Esophagus mucosa (tissue), 1 donor: ENCODE measurements at regions not wholly inside any gene's neighbourhood (a gene's known extent, or its start where the extent isn't known, plus 50 kb on each side); places are given as distances from the start of the nearest gene placed in this dataset.
A peak's percentile ranks its signal among the peaks of the same experiment; 100 is the strongest.
"Not testable (repeated sequence)": the region's sequence is repeated elsewhere in the genome, so short reads cannot be mapped to it uniquely, and the experiment has no call there.

Source experiments
- ATAC-seq: fragments of 200-7000 bp; cut with Tn5 transposase; one replicate; pipeline ENCODE4 v1.9.1; 2020
- donor health status: DM: yes; HTN: yes; CAD: no.

DNA sequence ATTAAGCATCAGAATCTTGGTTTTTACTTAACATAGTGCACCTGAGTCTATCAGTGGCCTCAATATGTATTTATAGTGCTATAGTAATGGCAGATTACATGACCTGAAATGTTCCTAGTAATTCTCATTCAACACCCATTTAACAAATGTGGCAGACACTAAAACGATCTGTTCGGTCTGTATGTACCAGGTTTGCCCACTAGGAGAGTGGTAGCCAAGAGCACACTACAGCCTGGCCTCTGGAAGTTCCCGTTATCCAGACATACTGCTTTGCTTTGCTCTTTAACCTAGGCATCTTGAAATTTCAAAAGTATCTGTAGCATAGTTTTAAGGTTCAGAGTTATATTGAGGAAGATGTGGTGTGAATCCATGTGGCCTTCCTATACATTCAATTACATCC, 395.7 kb upstream of the NRG3 start:
- ATAC-seq, result no peak

DNA sequence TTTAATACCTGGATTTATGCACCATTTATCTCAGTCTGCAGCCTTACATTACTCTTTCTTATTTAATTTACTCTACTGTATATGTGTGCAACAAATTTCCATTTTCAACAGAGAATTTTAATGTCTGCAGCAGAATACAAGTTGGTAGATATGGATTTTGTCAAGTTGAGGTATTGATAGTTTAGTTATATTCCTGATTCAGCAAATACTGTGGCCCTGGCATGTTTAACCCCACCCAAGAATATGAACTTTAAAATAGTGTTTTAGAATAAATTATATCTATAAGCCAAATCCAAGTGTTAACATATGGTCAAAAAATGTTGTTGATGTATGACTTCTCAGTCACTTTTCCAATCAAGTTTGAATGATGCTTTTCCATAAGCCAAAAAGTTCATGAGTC, 378.4 kb upstream of the NRG3 start:
- ATAC-seq, result no peak

DNA sequence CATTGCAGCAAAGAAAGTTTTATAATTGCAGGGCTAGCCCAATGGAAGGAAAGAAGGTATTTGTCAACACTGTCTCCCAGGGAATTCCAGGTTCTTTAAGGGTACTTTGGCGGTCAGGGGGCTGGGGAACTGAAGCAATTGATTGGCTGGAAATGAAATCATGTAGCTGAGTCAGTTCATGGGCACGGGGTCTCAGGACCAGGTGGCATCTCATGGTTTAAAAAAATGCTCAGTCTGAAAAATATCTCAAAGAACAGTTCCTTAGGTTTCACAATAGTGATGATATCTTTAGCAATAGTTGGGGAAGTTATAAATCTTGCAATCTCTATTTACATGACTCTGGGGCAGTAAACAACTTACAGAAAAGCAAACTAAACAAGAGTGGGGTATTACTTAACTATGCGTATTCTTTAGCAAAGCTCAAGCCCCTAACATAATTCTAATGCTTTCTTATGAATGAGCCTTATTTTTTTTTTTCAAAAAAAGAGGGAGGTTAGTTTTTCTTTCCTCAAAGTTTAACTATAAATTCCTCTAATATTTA, 376.9 kb upstream of the NRG3 start:
- no peak for ATAC-seq

DNA sequence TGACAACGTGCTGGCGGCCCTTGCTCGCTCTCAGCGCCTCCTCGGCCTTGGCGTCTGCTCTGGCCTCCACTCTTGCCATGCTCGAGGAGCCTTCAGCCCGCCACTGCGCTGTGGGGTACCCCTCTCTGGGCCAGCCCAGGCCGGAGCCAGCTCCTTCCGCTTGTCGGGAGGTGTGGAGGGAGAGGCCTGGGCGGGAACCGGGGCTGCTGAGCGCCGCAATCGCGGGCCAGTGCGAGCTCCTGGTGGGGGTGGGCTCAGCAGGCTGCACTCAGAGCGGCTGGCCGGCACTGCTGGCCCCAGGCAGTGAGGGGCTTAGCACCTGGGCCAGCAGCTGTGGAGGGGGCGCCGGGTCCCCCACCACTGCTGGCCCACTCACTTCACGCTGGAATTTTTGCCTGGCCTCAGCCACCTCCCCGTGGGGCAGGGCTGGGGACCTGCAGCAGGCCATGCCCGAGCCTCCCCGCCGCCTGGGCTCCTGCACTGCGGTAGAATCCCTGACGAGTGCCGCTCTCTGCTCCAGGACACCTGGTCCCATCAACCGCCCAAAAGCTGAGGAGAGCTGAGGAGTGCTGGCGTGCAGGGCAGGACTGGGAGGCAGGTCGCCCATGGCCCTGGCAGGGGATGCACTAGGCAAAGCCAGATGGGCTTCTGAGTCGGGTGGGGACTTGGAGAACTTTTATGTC, 372.2 kb upstream of the NRG3 start:
- ATAC-seq, result no peak

DNA sequence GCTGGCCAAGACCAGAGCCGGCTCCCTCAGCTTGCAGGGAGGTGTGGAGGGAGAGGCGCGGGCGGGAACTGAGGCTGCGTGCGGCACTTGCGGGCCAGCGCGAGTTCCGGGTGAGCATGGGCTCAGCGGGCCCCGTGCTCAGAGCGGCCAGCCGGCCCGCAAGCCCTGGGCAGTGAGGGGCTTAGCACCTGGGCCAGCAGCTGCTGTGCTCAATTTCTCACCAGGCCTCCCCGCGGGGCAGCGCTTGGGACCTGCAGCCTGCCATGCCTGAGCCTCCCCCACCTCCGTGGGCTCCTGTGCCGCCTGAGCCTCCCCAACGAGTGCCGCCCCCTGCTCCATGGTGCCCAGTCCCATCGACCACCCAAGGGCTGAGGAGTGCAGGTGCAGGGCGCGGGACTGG, 369.2 kb upstream of the NRG3 start:
- not testable (repeated sequence) for ATAC-seq

DNA sequence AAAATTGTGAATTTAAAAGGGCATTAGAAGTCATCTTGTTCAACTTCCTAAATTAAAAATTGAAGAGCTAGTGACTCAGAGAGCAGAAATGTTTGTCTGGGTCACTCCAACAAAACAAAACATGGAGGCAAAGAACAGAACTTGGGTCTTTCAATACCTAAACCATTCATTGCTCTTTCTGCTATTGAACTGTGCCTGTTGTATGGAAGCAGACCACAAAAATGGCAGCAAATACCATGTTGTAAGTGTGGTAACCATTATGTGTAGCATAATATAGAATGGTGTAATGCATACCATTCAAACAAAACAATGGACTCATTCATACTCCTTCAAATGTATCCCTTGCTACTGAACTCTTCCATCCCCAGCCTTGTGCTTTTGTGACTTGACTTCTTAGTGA, 360.2 kb upstream of the NRG3 start:
- ATAC-seq, result no peak

DNA sequence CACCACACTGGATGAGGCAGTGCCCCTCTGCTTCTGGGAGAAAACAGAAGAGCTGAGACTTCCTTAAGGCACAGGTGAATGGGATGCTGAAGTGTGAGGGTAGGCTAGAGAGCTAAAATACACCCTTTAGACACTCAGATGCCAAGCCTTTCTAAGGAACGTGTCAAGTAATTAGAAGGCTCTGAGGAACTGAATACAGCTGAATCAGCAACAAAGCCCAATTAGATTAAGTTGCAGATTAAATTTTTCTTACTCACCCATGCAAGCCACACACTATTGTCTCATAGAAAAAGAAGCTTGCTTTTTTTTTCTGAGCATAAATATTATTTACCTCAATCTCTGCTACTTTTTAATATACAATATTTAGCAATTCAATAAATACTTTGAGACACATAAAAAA, 354.3 kb upstream of the NRG3 start:
- ATAC-seq, result no peak

DNA sequence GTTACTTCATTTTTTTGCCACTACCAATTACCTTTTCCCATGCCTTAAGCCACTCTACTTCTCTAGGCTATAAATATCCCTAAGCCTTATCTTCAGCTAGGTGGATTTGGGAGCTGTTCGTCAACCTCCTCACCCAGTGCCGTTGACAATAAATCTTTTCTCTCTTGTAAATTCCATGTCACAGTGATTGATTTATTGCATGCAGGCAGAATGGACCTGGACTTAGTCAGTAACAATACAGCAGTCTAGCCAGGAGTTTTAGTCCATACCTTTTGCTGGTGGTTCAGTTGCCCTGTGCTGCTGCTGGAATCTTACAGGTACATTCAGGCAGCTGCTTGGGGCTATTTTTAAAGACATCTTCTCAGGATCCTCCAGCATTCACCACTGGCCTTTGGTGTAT, 350.5 kb upstream of the NRG3 start:
- ATAC-seq, result no peak

DNA sequence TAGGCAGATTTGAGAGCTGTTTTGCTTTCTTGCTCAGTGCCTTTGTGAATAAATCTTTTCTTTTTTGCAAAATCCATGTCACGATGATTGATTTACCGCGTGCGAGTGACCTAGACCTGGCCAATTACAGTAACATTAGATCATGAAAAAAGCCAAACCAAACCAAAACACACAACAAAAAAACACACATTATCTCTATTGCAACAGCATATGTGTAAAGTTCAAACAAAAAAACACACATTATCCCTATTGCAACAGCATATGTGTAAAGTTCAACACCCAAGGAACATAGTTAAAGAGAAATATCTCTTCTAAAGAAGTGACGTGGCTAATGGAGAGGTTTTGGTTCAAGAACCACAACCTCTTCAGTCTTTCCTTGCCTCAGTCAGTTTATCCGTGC, 342.6 kb upstream of the NRG3 start:
- ATAC-seq, result no peak

DNA sequence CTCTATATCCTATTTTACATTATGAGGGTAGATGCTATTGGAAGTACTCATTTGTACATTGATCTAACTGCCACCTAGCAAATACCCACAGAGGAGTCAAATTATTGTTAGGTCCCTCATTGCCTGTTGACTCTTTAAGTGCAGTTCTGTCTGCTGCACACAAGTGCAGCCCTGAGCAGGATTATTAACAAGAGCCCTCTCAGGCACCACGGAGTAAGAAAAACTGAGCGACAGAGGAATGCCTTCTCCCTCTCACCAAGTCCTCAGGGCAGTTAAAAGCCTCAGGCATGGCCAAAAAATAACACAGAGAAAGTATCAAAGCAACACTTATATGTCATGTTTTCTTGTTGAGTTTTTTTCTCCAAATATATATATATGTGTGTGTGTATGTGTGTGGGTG, 340.0 kb upstream of the NRG3 start:
- ATAC-seq, result no peak

DNA sequence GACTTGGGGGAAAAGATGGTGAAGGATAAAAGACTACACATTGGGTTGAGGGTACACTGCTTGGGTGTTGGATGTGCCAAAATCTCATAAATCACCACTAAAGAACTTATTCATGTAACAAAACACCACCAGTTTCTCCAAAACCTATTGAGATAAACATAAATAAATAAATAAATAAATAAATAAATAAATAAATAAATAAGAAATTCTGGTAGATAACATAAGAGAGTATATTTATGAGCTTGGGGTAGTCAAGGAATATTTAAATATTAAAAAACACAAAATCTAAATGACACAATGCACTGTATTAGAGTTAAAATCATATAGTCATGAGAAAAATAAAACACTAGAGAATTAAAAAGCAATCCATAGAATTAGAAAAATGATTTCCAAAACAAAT, 333.5 kb upstream of the NRG3 start:
- no peak for ATAC-seq

DNA sequence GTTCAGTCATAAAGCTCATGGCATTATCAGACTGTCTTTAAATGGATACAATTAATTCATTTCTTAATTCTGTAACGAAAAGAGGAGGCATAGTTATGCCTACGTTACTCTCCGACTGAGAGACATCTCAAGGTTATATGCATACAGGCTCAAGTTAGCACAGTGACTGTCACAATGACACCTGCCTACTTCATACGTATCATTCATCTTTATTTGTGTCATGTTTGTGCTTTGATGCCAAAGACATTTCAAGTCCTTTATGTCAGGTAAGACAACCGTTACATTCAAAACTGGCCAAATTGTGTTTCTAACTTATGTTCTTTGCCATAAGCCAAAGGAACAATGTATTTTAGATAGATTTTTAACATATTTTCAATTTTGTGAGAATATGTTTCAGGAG, 328.8 kb upstream of the NRG3 start:
- ATAC-seq, result no peak

DNA sequence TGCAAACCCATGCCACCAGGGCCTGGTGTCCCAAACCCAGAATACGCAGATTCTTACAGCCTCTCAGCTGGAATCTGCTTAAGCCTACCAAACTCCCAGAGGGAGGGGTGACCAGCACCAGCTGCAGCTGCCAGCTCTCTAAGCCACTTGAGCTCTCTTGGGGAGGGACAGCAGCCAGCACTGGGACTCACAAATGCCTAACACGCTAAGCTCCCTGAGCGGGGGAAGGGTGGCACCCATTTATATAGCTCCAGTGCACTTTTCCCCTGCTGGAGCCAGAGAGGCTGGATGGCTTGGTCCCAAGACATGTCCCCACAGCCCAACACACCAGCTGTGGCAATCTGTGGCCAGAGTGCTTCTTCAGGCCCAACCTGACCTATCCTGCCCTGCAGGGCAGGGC, 326.8 kb upstream of the NRG3 start:
- ATAC-seq, result no peak

DNA sequence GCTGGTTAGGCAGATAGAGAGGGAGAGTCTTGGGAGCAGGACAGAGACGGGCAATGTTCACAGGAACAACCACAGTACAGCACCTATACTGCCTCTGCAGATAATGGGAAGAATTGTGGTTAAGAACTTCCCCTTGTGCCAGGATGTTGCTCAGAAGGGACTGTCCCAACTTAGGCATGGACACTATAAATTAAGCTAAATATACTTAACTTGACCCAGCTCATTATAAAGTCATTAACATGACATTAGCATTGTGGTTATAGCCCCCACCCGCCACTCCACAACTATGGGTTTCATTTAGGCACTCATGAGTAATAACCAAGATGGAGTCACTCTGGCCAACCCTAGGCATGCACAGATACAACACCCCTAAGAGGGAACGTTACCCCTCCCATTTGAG, 310.9 kb upstream of the NRG3 start:
- ATAC-seq, result no peak

DNA sequence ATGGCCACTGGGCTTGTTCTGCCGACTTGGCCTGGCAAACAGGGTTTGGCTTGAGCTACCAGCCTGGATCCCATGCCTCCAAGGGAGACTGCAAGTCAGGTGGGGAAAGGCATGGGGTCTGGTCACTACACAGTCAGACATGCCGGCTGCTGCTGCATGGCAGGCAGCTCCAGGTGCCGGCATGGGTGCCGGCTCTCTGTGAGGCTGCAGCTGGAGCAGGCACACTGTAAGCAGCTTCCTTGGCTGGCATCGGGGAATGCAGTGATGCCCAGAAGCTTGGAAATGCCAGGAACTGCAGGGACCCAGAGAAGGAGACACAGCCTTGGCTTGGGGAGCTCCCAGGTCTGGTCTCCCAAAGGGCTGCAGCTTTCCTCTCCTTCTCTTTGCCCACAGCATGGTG, 305.5 kb upstream of the NRG3 start:
- no peak for ATAC-seq

DNA sequence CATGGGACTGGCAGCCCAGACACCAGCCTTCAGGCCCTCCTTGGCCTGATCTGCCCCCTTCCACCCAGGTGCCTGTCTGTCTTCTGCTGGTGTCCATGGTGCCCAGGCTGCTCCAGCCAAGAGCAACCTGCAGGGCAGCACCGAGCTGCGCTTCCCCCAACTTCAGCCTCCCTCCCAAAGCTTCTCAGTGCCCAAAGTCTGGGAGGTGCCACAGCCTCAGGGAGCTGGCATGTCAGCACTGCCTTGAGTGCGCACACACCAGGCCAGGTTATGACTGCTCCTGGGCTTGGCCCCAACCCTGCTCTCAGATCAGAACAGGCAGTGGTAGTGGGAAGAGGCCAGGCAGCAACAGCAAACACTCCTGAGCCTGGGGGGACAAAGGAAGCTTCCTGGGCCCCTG, 304.6 kb upstream of the NRG3 start:
- ATAC-seq, result no peak

DNA sequence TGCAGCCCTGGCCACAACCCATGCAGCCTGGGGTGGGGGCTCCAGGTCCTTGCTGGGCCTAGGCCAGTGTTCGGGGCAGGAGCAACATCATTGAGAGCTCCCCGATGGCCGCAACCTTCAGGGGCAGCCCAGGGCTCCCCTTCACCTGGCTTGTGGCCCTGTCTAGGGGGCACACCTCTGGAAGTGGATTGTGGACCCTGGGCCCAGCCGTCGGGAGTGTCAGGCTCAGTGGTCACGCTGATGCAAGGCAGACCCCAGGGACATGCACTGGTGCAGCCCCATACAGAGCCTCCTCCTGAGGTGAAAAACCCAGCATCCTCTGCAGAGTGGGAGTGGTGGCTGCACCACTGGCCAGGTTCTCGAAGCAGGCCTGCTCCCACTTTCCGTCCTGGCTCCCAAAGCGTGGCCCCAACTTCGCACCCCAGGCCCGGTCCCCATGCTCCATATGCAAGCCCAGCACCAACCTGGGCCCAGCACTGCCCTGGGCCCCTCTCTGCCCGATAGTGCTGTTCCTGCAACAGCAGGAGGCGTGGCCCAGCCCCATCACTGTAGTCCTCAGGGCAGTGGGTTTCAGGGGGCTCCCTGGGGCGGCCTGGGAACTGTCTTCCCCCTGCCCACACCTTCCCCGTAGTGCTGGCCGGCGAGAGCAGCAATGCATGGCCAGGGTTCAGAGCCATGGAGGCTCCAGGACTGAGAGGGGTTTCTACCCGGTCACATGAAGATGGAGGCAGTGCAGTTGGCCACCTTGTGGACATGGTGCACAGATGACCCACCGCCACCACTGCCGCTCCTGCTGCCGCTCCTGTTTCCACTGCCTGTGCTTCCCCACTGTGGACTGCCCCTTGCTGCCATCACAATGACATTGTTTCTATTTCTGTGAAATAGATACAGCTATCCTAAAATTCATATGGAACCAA, 303.9 kb upstream of the NRG3 start:
- ATAC-seq, result peak; percentile 11

DNA sequence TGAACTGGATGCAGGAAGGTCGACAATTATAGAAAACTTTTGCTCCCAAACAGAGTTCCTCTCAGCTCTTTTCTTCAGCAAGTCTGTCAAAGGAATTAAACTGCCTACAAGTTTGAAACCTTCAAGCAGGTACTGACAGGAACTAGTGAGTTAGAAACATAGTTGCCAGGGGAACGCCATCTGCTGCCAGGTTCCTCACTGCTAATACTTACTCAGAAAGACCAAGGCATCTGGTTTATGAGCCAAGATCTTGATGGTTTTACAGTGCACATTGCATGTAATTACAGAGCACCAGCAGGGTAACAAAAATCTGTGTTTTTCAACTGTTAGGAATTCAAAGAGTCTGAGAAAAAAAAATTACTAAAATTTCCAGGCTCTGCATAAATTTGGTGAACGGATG, 300.0 kb upstream of the NRG3 start:
- ATAC-seq, result no peak

DNA sequence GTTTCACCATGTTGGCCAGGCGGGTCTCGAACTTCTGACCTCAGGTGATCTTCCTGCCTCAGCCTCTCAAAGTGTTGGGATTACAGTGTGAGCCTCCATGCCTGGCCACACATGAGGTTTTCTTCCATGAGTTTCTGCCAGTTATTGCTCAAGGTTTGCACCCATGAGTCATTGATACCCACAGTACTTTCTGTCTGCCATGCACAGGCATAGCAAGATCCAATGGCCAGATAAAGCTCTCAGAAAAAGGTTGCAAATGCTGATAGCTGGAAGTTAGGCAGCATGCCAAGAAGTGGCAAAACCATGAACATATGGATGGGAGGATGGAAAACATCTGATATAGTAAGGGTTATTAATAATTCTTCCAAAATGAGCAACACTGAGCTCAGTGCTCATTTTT, 298.7 kb upstream of the NRG3 start:
- ATAC-seq, result no peak

DNA sequence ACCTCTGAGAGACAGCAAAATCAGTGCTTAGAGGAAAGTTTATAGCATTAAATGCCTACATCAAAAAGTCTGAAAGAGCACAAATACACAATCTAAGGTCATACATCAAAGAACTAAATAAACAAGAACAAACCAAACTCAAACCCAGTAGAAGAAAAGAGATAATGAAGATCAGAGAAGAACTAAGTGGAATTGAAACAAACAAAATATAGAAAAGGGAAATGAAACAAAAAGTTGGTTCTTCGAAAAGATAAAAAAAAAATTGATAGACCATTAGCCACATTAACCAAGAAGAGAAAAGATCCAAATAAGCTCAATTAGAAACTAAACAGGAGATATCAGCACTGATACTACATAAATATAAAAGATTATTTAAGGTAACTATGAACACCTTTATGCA, 280.0 kb upstream of the NRG3 start:
- no peak for ATAC-seq

DNA sequence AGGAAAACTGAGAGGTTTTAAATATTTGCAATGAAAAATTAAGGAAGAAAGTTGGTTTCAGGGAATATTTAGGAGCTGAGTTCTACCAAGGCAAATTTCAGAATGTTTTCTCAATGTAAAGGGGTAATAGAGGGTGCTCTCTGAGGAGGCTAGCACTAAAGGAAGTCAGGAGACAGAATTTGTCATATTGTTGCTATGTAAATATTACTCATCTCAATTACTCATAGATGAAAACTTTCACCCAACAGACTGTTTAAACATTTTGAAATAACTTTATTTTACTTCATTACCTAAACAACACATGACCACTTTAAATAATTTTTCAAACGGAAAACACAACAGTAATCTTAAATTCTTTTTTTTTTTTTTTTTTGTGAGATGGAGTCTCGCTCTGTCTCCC, 274.8 kb upstream of the NRG3 start:
- no peak for ATAC-seq

DNA sequence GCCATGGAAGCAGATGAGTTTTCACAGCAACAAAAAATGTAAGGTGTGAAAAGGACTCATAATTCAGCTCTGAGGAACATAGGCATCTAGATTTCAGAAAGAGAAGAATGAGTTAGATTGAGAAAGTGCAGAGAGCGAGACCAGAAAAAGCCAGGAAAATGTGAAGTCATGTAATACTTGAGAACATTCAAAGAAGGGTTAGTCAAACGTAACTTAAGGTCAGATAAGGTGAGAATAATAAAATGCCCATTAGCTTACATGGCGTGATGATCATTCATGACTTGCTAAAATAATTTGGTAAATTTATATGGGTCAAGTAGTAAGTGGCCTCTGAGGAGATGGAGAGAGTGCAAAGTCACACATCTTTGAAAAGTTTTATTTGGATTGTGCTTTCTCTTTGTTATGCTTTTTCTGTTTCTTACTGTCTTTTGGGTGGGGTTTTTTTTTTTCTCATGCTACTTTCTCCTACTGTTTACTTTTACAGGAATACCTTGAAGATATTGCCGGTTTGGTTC, 271.8 kb upstream of the NRG3 start:
- ATAC-seq, result no peak

DNA sequence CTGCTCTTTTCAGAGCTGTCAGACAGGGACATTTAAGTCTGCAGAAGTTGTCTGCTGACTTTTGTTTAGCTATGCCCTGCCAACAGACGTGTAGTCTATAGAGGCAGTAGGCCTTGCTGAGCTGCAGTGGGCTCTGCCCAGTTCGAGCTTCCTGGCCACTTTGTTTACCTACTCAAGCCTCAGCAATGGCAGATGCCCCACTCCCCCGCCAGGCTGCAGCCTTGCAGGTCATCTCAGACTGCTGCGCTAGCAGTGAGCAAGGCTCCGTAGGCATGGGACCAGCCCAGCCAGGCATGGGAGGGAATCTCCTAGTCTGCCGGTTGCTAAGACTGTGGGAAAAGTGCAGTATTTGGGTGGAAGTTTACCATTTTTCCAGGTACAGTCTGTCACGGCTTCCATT, 230.5 kb upstream of the NRG3 start:
- ATAC-seq, result not testable (repeated sequence)

DNA sequence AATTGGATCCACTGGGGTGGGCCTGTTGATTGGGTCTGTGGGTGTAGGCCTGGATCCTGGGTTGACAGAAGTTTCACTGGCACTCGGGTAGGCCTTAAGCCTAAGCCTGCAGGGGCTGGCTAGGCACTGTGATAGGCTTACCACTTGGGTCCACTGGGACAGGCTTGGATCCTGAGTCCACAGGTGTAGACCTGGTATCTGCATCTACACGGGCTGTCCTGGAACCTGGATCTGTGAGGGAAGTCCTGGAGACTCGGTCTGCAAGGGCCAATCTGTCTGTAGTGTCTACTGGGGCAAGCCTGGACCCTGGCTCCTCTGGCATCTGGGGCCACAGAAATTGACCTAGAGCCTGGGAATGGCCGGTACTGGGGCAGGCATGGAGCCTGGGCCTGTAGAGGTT, 219.0 kb upstream of the NRG3 start:
- no peak for ATAC-seq
